IMR-90 (cell line): ENCODE measurements at regions not wholly inside any gene's neighbourhood (a gene's known extent, or its start where the extent isn't known, plus 50 kb on each side); places are given as distances from the start of the nearest gene placed in this dataset.

Experiments
- ATAC-seq: fragments of 200-7000 bp; cut with Tn5 transposase; 2 replicates; pipeline ENCODE4 v1.9.1; 2020; ENCODE audit warnings: low read depth, mild to moderate bottlenecking, moderate library complexity
- BruUV-seq: library from RNA; stranded (reverse); fragments of 400-500 nt; replicated peaks from 2 replicates; lab custom pipeline; 2021; lab: Mats Ljungman, UMichigan
- CTCF ChIA-PET: fragments of 300-600 bp; formaldehyde crosslinking; extraction: SDS; loops from one replicate; lab custom pipeline; 2021; ENCODE audit warnings: antibody characterized with exemption; lab: Yijun Ruan, JAX
- POLR2A ChIA-PET: fragments of 300-600 bp; sonication (Branson Sonifier 250); formaldehyde crosslinking; loops from one replicate; lab custom pipeline; 2022; ENCODE audit warnings: antibody characterized with exemption; ENCODE audit not compliant: unreplicated experiment; lab: Charles Lee
- DNase-seq: peaks from one replicate; pipeline ENCODE4 v3.0.0; 2013
- H2AFZ ChIP-seq: replicated peaks from 2 replicates; pipeline ENCODE3; 2013; ENCODE audit warnings: low read length, mild to moderate bottlenecking; ENCODE audit not compliant: poor library complexity
- H2AK5ac ChIP-seq: 2 replicates; pipeline ENCODE4 v1.6.1; 2013; ENCODE audit warnings: low read depth, low read length, inconsistent platforms
- H2AK9ac ChIP-seq: replicated peaks from 2 replicates; pipeline ENCODE3; 2013; ENCODE audit warnings: mild to moderate bottlenecking, low read depth, low read length, moderate library complexity; ENCODE audit not compliant: poor library complexity
- H2BK120ac ChIP-seq: 2 replicates; pipeline ENCODE4 v1.6.1; 2013; ENCODE audit warnings: low read depth, low read length, inconsistent platforms
- H2BK15ac ChIP-seq: 3 replicates; pipeline ENCODE4 v1.6.1; 2013; ENCODE audit warnings: low read depth, low read length, inconsistent platforms
- H2BK20ac ChIP-seq: 2 replicates; pipeline ENCODE4 v1.6.1; 2013; ENCODE audit warnings: low read depth, mild to moderate bottlenecking, inconsistent platforms, low read length, moderate library complexity
- H2BK5ac ChIP-seq: 2 replicates; pipeline ENCODE4 v1.6.1; 2013; ENCODE audit warnings: mild to moderate bottlenecking, low read depth, low read length, inconsistent platforms; ENCODE audit not compliant: poor library complexity, severe bottlenecking
- H3K14ac ChIP-seq: replicated peaks from 2 replicates; pipeline ENCODE4 v1.6.1; 2013; ENCODE audit warnings: low read depth, low read length, inconsistent platforms
- H3K18ac ChIP-seq: 2 replicates; pipeline ENCODE4 v1.6.1; 2013; ENCODE audit warnings: low read depth, low read length, control low read depth
- H3K23ac ChIP-seq: 2 replicates; pipeline ENCODE4 v1.6.1; 2013; ENCODE audit warnings: low read depth, low read length, inconsistent platforms
- H3K27ac ChIP-seq: 2 replicates; pipeline ENCODE4 v1.5.1; 2013; ENCODE audit warnings: mild to moderate bottlenecking, control low read depth, low read length; ENCODE audit not compliant: insufficient read depth
- H3K27me3 ChIP-seq: 2 replicates; pipeline ENCODE4 v1.6.1; 2013; ENCODE audit warnings: low read length; ENCODE audit not compliant: control insufficient read depth, insufficient read depth
- H3K36me3 ChIP-seq: 2 replicates; pipeline ENCODE4 v1.6.1; 2013; ENCODE audit warnings: low read length, mixed read lengths; ENCODE audit not compliant: control insufficient read depth, insufficient read depth
- H3K4ac ChIP-seq: 2 replicates; pipeline ENCODE4 v1.6.1; 2013; ENCODE audit warnings: low read depth, low read length, inconsistent platforms
- H3K4me1 ChIP-seq: 2 replicates; pipeline ENCODE4 v1.6.1; 2013; ENCODE audit warnings: low read length, mixed read lengths; ENCODE audit not compliant: control insufficient read depth, insufficient read depth
- H3K4me2 ChIP-seq: 2 replicates; pipeline ENCODE4 v1.6.1; 2013; ENCODE audit warnings: low read depth, mild to moderate bottlenecking, control low read depth, low read length, moderate library complexity
- H3K4me3 ChIP-seq: 2 replicates; pipeline ENCODE4 v1.5.1; 2013; ENCODE audit warnings: low read depth, mild to moderate bottlenecking, control low read depth, low read length, moderate library complexity; ENCODE audit not compliant: insufficient read depth
- H3K56ac ChIP-seq: 2 replicates; pipeline ENCODE4 v1.6.1; 2013; ENCODE audit warnings: low read length, inconsistent platforms; ENCODE audit not compliant: insufficient read depth; ENCODE audit errors: extremely low read depth
- H3K79me1 ChIP-seq, 2 experiments: 2 replicates each; pipeline ENCODE4 v1.6.1; 2013; ENCODE audit warnings: low read length in 2 of 2, inconsistent platforms in 1 of 2, low read depth in 1 of 2
- H3K9ac ChIP-seq: 2 replicates; pipeline ENCODE4 v1.6.1; 2013; ENCODE audit warnings: low read depth, low read length, control low read depth
- H3K9me1 ChIP-seq: 2 replicates; pipeline ENCODE4 v1.6.1; 2013; ENCODE audit warnings: low read length, inconsistent platforms; ENCODE audit not compliant: insufficient read depth
- H3K9me3 ChIP-seq: 2 replicates; pipeline ENCODE4 v1.6.1; 2013; ENCODE audit warnings: low read length; ENCODE audit not compliant: control insufficient read depth, insufficient read depth
- H4K20me1 ChIP-seq: 2 replicates; pipeline ENCODE4 v1.6.1; 2013; ENCODE audit warnings: low read length, inconsistent platforms; ENCODE audit not compliant: insufficient read depth
- H4K5ac ChIP-seq: 2 replicates; pipeline ENCODE4 v1.6.1; 2013; ENCODE audit warnings: mild to moderate bottlenecking, low read depth, low read length, control low read depth
- H4K8ac ChIP-seq, 2 experiments: 2 replicates each; pipeline ENCODE4 v1.6.1; 2013; ENCODE audit warnings: low read depth in 2 of 2, low read length in 2 of 2, control low read depth in 1 of 2, inconsistent platforms in 1 of 2
- H4K91ac ChIP-seq: 2 replicates; pipeline ENCODE4 v1.6.1; 2013; ENCODE audit warnings: low read depth, low read length, inconsistent platforms; ENCODE audit not compliant: insufficient read depth
- CEBPB ChIP-seq: IDR thresholded peaks from 2 replicates; pipeline ENCODE4 v1.6.1; 2012; ENCODE audit warnings: low read depth, low read length, improper control_type of control experiment
- MAFK ChIP-seq: IDR thresholded peaks from 2 replicates; pipeline ENCODE4 v1.6.1; 2012; ENCODE audit warnings: low read depth, low read length, improper control_type of control experiment
- MAZ ChIP-seq: IDR thresholded peaks from 2 replicates; pipeline ENCODE4 v1.6.1; 2012; ENCODE audit warnings: low read depth, mild to moderate bottlenecking, low read length, improper control_type of control experiment, moderate library complexity, borderline replicate concordance
- NFE2L2 ChIP-seq: fragments of 150-350 bp; IDR thresholded peaks from 2 replicates; pipeline ENCODE4 v1.6.1; 2016; ENCODE audit warnings: low read depth, mild to moderate bottlenecking, low read length
- WGBS, 2 experiments: methylation state at CpG; one replicate each; pipeline versions ENCODE4 v1.1.5 to v1.1.7; 2013; ENCODE audit warnings: missing lambda C conversion rate in 2 of 2; ENCODE audit not compliant: insufficient read length in 1 of 2; ENCODE audit errors: extremely low coverage in 2 of 2; 5-methylcytosine and 5-hydroxymethylcytosine counted together
- dilution Hi-C: fragments of 300-500 bp; cut with HindIII; formaldehyde crosslinking; loops from one replicate; pipeline ENCODE4 v1.14.3; 2018; ENCODE audit warnings: low sequenced_read_pairs; ENCODE audit not compliant: unreplicated experiment
- in situ Hi-C: fragments of 300-500 bp; cut with MboI; formaldehyde crosslinking; loops from 3 replicates; pipeline ENCODE4 v1.14.3; 2019; ENCODE audit warnings: low sequenced_read_pairs, inconsistent platforms, mixed read lengths
- intact Hi-C: fragments of 100-400 bp; cut with micrococcal nuclease; formaldehyde crosslinking; loops from 2 replicates; pipeline ENCODE4 v1.10.0; 2022
- TF ChIP-seq, protein P1 (sequence below): fragments of 150-350 bp; IDR thresholded peaks from 2 replicates; pipeline ENCODE4 v1.6.1; 2016; ENCODE audit warnings: low read depth, mild to moderate bottlenecking, low read length, moderate library complexity, borderline replicate concordance

DNA sequence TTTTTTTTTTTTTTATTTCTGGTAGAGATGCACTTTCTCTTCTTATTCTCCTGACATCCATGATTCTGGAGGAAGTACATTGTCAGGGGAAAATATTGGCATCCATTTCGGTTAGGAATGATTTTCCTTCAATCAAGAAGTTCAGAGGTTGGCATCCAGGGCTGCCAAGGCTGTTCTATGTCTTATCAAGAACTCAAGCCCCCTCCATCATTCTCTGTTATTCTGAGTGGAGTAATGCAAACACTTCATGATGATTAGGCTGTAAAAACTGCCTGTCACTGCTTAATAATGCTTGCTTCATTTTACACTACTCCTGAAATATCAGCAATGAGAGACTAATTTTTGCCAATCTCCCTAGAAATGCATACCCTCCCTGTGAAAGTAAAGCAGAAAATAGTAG, 417.1 kb upstream of the NFIA start:
- no peak overlapping the region for H2AK5ac ChIP-seq
- no peaks in the 10 kb centered on the region for H3K27me3 ChIP-seq
- no peak overlapping the region for H4K5ac ChIP-seq
- peaks cover 19% of the 10 kb centered on the region for H3K9me3 ChIP-seq
- no peak overlapping the region for H3K18ac ChIP-seq
- BruUV-seq = no TSS peak
- no peak overlapping the region for H2AK9ac ChIP-seq
- H3K9ac ChIP-seq = no peak overlapping the region
- POLR2A ChIA-PET = no interaction called here
- H2BK5ac ChIP-seq = no peak overlapping the region
- H2BK20ac ChIP-seq = no peak overlapping the region
- H4K8ac ChIP-seq = no peak overlapping the region
- intact Hi-C loops (no loop called here), in situ Hi-C loops (no loop called here), dilution Hi-C loops (no loop called here)
- no peak overlapping the region for H3K23ac ChIP-seq
- H2BK120ac ChIP-seq = no peak overlapping the region
- H4K20me1 ChIP-seq = no peaks in the 10 kb centered on the region
- H2AFZ ChIP-seq = no peak overlapping the region
- H3K4me2 ChIP-seq = no peak overlapping the region
- no peaks in the 10 kb centered on the region for H3K9me1 ChIP-seq
- no peak overlapping the region for H3K4me3 ChIP-seq
- no peaks in the 10 kb centered on the region for H3K79me1 ChIP-seq
- no peaks in the 10 kb centered on the region for H3K36me3 ChIP-seq
- no peak for DNase-seq
- no peak overlapping the region for H3K56ac ChIP-seq
- TF ChIP-seq CEBPB = no peak
- no peak for TF ChIP-seq MAZ
- TF ChIP-seq NFE2L2 = no peak
- TF ChIP-seq, protein P1, sequence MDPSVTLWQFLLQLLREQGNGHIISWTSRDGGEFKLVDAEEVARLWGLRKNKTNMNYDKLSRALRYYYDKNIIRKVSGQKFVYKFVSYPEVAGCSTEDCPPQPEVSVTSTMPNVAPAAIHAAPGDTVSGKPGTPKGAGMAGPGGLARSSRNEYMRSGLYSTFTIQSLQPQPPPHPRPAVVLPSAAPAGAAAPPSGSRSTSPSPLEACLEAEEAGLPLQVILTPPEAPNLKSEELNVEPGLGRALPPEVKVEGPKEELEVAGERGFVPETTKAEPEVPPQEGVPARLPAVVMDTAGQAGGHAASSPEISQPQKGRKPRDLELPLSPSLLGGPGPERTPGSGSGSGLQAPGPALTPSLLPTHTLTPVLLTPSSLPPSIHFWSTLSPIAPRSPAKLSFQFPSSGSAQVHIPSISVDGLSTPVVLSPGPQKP = no peak
- no peak for TF ChIP-seq MAFK
- ATAC-seq = no peak
- no peak overlapping the region for H3K4ac ChIP-seq
- CTCF ChIA-PET = no interaction called here
- no peak overlapping the region for H4K91ac ChIP-seq
- no peaks in the 10 kb centered on the region for H3K4me1 ChIP-seq
- H3K27ac ChIP-seq = no peak overlapping the region
- no peak overlapping the region for H3K14ac ChIP-seq
- WGBS, 2 experiments = no CpG with 5 or more reads among the region's 1 CpG
- no peak overlapping the region for H2BK15ac ChIP-seq
